HG03045 (cell line): ENCODE measurements at regions not wholly inside any gene's neighbourhood (a gene's known extent, or its start where the extent isn't known, plus 50 kb on each side); places are given as distances from the start of the nearest gene placed in this dataset.

ENCODE experiments used
- ATAC-seq: cut with Tn5 transposase; IDR thresholded peaks from one replicate; pipeline ENCODE4 v1.9.1; 2021; ENCODE audit warnings: mild to moderate bottlenecking, moderate library complexity; ENCODE audit not compliant: unreplicated experiment

DNA sequence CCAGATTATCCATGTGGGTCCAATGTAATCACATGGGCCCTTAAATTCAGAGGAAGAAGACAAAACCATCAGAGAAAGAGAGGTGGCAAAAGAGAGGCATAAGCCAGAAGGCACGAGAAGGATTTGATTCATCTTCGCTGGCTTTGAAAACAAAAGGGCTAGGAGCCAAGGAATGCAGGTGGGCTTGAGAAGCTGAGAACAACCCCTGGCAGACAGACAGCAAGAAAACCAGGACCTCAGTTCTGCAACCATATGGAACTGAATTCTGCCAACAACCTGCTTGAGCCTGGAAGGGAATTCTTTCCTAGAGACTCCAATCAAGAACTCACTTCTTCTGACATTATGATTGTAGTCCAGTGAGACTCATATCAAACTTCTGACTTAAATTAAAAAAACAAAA, 1531.8 kb downstream of the PCDH7 start:
- no peak for ATAC-seq

DNA sequence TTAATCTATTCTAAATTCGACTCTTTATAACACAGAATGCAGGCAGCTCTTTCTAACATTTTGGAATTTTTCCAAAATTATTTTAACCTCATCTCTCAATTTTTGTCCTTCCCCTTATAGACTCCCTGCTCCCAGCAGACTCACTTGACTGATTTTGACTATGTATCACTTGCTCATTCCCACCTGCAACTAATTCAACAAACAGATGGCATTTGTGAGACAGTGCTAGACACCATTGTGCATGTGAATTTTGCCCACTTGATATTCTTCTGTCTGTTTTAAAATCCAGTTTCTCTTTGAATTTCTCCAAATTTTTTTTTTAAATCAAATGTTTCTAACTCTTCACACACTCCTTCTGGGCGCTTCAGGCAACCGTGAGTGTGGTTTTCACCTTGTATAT, 1534.0 kb downstream of the PCDH7 start:
- ATAC-seq: no peak

DNA sequence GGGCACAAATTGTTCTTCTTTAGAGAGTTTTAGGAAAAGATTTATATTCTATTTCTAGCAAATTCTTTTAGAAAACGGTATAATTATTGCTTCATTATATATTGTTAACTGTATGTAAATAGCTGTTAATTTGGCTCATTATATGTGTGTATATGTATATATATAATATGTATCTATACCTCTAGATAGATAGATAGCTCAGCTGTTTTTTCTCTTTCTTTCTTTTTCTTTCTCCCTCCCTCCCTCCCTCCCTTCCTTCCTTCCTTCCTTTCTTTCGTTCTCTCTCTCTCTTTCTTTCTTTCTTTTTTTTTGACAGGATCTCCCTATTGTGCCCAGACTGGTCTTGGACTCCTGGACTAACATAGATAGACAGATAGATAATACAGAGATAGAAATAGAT, 1538.8 kb downstream of the PCDH7 start:
- no peak for ATAC-seq

DNA sequence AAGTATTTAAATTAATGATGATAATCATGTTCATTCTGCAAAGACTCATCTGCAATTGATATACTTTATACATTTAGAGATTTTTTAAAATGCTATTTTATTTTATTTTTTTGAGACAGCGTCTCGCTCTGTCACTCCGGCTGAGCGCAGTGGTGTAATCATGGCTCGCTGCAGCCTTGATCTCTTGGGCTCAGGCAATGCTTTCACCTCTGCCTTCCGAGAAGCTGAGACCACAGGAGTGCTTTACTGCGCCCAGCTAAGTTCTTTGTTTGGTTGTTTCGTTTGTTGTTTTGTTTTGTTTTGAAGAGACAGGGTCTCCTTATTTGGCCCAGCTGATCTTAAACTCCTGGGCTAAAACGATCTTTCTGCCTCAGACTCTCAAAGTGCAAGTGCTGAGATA, 1541.0 kb downstream of the PCDH7 start:
- ATAC-seq: no peak

DNA sequence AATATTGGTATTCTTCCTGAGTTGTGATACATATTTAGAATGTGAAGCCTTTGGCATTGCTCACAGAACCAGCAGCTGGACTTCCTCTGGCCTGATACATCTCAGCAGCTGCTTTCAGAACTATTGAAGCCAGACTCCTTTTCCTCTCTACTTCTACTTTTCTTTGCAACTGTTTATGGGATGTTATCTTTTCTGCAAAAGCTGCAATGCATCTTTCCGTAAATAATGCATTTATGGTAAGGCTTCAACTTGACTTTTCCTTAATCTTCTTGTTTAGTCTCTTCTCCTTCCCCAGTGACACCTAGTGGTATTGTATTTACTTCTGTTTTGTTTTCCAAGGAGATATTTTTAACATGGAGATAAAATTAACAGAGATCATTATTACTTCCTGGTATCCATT, 1548.7 kb downstream of the PCDH7 start:
- no peak for ATAC-seq

DNA sequence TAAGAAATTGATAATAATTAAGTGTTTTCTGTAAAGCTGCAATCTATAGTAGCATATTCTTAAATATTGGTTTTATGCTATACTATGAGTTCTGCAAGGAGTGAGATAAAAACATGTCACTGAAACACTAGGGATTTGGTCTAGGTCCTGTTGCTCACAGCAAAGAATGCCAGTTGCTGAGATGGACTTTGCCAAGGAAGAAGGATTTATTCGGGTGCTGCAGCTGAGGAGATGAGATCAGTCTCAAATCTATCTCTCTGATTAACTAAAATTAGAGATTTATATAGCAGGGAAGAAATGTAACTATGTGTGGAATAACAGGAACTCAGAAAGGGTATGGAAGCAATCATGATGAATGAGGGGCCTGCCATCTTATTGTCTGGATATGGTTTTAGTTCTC, 1569.9 kb downstream of the PCDH7 start:
- ATAC-seq: no peak

DNA sequence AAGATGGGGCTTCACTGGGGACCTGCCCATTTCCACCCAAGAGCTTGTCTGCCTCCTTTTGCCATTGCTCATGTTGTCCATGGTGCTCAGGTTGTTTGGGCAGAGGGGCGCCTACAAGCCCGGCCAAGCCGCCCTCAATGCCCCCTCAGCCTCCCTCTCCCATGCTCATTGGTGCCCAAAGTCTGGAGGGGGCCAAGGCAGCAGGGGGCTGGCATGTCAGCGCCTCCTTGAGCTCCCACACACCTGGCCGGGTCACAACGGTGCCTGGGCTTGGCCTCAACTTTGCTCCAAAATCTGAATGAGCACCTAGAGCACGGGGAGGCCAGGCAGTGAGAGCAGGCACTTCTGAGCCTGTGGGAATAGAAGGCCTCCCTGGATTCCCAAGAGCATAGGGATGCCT, 1598.8 kb downstream of the PCDH7 start:
- no peak for ATAC-seq

DNA sequence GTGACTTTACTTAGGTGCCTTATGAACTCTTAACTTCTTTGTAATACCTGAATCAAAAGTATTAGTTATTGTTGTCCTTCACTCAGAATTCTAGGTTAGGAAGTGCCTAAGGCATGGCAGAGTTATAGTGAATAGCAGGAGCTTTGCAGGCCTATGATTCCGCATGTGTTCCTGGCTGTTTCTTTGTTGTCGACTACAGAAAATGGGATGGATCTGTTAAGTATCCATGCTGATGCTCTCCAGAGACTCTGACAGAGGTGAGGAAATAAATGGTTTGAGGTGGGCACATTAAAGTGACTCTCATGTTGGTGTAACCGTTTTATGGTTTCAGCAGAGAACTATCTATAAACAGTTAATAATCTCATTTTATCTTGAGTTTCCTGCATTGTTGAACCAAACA, 1601.3 kb downstream of the PCDH7 start:
- ATAC-seq: no peak

DNA sequence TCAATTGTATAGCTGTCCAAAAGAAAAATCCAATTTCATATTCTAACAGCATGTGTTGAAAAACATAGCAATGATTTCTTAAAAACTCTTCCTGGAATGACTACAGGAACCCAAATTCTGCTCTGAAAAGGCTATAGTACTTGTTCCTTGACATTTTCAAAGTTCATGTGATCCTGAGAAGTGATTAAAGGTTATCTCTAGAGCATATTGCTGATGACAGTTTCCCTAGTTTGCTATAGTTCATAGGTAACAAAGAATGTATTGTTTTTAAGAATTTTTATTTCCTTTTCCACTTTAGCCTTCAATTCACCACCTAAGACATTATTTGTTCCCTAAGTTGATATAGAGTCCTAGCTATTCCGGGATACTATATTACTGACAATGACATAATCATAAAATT, 1614.6 kb downstream of the PCDH7 start:
- ATAC-seq: no peak

DNA sequence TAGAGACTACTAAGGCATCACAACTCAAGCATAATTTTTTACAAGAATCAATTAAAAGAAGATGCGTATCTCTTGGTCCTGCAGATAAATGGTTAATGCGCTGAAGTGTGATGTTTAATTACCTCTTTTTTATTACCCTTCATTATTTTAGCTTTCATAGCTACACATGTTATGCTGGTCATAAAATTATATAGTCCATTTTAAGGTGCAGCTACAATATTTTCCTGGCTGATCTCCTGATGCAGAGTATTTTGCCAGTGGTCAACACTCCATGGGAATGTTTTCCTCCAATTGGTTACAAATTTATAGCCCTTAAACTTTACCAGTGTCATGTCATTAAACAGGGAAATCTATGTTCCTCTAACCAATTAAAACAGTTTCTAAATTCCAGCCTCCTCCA, 1617.2 kb downstream of the PCDH7 start:
- no peak for ATAC-seq

DNA sequence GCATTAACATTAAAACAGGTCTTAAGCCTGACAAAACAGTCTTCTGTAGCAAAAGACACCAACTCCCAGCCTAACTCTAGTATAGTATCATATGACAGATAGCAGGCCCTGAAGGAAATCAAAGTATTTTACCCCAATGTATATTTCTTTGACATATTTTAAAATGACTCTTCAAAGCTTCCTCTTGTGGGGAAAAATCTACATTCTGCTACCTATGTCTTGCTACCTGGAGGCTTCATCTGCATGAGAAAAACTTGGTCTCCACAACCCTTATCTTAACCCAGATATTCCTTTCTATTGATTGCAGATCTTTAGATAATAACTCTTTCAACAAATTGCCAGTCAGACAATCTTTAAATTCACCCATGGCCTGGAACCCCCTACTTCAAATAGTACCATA, 1620.4 kb downstream of the PCDH7 start:
- ATAC-seq: no peak

DNA sequence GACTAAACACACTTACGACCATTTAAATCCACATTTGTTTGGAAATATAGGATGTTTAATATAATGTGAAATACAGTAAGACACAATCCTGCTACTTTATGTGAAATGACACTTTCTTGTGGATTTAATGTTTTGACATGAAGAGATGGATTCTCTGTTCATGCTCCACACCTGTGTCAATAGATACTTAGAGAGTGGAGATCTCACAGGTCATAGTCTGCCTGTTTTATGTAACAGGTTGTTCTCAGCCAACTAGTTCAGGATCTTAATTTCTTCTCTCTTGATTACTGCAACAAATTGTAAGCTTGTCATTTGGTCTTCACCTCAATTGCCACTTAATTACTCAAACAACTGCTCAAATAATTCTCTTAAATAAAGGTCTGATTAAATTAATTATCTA, 1621.2 kb downstream of the PCDH7 start:
- no peak for ATAC-seq

DNA sequence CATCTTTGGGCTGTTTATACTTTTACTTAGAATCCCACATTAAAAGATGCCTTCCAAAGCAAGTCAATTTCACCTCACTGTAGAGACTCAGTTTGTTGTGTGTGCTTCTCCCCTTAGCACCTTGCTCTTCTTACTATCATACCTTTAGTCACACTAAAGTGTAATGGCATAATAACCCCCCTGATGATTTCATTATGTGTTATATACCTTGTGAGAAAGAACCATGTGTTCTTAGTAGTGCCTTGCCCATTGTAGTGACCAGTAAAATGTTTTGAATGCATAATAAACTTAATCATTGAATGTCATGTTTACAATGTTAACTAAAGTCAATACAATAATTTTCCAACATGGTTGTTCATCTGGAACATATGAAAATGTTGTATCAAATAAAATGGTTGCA, 1621.9 kb downstream of the PCDH7 start:
- no peak for ATAC-seq

DNA sequence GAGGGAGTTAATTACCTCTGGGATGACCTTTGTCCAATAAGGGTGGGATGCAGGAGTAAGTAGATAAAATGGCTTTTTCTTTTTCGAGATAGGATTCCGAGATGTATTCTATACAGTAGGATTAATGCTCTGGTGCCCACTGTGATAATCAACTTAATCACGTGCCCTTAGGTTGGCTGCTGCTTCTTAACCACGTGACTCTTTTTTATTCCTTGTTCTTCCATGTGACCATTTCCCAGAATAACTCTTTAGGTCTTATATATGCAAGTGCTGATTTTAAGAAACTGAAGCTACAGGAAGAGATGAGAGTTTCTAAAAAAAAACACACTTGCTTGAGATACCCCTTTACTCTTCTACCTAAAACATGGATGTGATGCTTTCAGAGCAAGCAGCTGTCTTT, 1628.9 kb downstream of the PCDH7 start:
- ATAC-seq: no peak

DNA sequence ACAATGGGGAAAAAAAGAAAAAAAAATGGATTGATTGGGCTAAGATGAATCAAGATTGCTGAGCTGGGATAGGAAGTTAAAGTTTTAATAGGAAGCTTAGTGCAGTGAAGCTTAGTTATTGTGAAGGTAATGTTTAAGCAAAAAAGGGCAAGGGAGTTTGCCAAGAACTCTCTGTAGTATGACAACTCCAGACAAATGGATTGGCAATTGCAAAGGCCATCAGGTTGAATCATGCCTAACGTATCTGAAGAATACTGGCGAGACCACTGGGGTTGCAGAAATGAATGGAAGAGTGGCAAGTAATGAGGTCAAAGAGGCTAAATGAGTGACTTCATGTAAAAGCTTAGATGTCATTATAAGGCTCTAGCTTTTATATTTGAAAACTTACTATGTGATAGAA, 1654.0 kb downstream of the PCDH7 start:
- ATAC-seq: no peak

DNA sequence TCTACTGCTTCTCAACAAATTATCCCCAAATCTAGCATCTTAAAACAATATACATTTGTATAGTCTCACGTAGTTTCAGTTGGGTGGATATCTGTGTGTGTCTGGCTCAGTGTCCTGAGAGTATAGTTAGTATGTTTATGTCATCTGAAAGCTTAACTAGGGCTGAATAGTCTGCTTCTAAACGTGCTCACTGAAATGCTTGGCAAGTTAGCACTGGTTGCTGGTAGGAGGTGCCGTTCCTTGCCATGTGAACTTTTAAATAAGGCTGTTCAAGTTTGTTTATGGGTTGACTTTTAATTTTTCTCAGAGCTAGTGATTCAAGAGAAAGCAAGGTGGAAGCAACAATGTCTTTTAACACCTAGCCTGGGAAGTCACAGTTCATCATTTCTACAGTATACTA, 1673.6 kb downstream of the PCDH7 start:
- no peak for ATAC-seq

DNA sequence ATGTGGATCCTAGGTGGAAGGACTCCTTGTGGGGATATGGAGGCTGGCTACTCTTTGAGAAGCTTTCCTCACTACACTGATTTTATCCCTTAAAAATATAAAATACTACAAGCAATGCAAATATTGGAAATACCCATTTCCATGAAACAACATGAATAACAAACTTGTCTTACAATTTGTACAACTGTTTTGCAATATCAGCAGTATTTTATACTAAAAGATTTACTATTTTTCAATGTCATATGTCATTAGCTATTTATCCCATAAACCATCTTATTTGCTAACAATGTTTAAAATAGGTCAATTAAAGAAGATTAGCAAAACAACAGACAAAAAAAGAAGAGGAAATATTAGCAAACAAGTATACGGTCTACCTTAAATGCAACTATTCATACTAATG, 1674.1 kb downstream of the PCDH7 start:
- no peak for ATAC-seq

DNA sequence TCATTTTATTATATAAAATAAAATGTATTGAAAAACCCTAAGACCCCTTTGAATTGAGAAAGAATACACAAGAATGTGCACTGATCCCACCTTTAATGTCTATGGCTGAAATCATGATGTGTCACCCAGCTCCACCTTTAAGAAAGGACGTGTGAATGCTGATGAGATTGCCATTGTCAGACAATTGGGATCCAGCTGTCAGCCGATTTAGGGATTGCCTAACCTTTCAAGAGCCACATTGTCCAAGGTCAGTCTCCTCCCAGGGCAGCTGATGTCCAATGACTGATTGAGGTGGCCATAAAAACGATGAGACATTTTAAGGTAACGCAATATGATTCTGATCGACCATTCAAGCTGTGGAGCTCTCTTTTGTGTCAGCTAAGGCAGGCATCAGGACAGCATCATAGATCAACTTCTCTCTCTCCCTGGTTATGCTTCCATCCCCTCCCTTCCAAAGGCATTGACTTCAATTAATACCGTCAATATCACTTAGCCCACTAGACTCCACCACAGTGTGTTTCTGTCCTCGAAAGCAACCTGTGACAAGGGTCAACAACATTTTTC, 1676.4 kb downstream of the PCDH7 start:
- no peak for ATAC-seq

DNA sequence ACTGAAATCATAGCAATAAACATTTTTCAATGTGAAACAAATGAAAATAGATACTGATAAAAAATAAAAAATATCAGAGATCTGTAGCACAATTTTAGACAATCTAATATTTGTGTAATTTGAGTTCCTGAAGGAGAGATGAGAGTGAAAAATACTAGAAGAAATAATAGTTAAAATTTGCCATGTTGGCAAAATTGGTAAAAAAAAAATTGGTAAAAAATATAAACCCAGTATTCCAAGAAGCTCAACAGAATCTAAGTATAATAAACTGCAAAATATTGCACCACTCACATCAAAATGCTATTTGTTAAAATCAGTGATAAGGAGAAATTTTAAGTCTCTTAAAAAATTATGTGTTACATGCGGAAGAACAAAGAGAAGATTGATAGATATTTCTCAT, 1680.7 kb downstream of the PCDH7 start:
- ATAC-seq: no peak

DNA sequence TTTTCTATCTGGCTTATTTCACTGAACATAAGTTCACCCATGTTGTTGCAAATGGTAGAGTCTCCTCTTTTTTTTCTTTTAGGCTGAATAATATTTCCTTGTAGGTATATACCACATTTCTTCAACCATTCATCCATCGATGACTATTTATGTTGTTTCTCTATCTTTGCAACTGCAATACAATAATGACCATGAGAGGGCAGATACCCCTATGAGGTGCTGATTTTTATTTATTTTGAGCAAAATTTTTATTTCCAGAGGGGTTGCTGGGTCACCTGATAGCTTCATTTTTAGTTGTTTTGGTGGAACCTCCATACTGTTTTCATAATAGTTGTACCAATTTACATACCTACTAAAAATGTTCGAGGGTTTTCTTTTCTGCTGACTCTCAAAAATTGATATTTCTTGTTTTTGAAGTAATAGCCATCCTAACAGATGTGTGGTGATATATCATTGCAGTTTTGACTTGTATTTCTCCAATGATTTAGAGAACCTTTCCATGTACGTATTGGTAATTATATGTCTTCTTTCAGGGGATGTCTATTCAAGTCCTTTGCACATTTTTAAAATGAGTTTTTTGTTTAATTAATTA, 1697.0 kb downstream of the PCDH7 start:
- ATAC-seq: no peak

DNA sequence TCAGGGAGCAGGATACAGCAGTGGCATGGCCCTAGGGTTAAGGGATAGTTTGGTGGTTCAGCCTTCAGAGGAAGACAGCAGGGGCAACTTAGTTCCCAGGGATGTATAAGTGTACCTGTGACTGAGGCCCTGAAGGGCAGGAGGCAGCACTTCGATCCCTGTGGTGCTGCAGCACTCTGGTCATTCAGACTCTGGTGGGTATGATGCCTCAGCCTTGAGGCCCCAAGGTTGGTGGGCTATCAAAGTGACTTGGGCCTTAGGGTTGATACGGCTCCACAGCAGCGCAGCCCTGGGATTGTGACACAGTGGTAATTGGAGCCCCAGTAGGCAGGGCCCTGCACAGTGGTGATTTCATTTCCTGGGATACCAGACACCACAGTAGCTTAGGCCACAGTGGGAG, 1703.1 kb downstream of the PCDH7 start:
- no peak for ATAC-seq

DNA sequence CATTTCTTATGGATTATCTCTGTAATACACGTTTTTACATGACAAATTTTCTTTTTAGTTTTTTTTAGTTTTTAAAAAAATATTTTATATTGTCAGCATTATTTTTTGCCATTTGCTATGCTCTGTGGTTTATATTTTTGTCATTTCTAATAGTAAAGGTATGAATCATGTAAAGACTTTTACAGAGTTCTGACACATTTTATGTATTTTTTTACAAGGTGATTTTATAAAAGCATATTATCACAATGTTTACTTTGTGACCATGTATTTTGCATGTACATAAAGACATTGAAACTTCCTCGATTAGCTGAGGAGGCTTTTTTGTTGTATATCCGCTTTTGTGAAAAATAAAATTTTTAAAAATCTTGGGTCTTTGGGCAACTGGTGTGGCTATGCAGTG, 1705.1 kb downstream of the PCDH7 start:
- ATAC-seq: no peak

DNA sequence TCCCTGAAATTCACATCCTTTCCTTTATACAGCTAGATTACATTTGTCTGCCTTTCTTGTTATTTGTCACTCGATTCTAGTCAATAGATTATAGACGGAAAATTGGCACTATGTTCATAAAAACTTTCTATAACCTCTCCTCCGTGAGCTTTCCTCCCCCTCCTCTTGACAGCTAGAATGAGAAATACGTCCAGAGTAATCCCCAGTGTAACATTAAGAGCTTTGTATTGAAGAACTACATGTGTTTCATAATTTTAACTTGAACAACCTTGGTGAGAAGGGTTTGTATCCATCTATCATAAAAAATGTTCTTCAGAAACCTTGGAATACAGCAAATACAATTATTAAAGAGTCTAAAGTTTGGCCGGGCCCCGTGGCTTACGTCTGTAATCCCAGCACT, 1707.4 kb downstream of the PCDH7 start:
- no peak for ATAC-seq
